HCT116 (cell line): ENCODE measurements at regions not wholly inside any gene's neighbourhood (a gene's known extent, or its start where the extent isn't known, plus 50 kb on each side); places are given as distances from the start of the nearest gene placed in this dataset.

ENCODE experiments used
- ATAC-seq: fragments of 200-7000 bp; cut with Tn5 transposase; 2 replicates; pipeline ENCODE4 v1.9.1; 2020; ENCODE audit warnings: mild to moderate bottlenecking, moderate library complexity
- BruUV-seq: library from RNA; stranded (reverse); fragments of 400-500 nt; replicated peaks from 2 replicates; lab custom pipeline; 2021; lab: Mats Ljungman, UMichigan
- CTCF ChIA-PET: fragments of 300-600 bp; sonication (Branson Sonifier 250); formaldehyde crosslinking; loops from one replicate; lab custom pipeline; 2021; ENCODE audit warnings: antibody characterized with exemption; lab: Charles Lee
- POLR2A ChIA-PET: fragments of 300-600, 350-600 bp; sonication (Branson Sonifier 250); formaldehyde crosslinking; loops from one replicate; lab custom pipeline; 2021; ENCODE audit warnings: antibody characterized with exemption; lab: Charles Lee
- RAD21 ChIA-PET, 2 experiments: fragments of 300-600 bp; sonication (Branson Sonifier 250); formaldehyde crosslinking; loops; one replicate each; lab custom pipeline; 2023; ENCODE audit warnings: low total read pairs in 2 of 2; ENCODE audit not compliant: uncharacterized antibody in 2 of 2, unreplicated experiment in 2 of 2, low non-redundant PET in 1 of 2; lab: Charles Lee
- DNase-seq: peaks from one replicate; pipeline ENCODE4 v3.0.0-alpha.2; 2010; ENCODE audit warnings: low read depth, low spot score
- H2AFZ ChIP-seq: fragments of 200-600 bp; shearing (Covaris generic), sonication (generic); 2 replicates; pipeline ENCODE4 v1.6.1; 2017; ENCODE audit warnings: low read depth, mixed run types, mixed read lengths, antibody characterized with exemption, low read length; ENCODE audit not compliant: poor library complexity, severe bottlenecking
- H3K27ac ChIP-seq: 2 replicates; pipeline ENCODE4 v1.5.1; 2012; ENCODE audit warnings: low read depth, low read length
- H3K27me3 ChIP-seq: fragments of 200-600 bp; sonication (generic); 2 replicates; pipeline ENCODE4 v1.6.1; 2016; ENCODE audit warnings: mixed run types, low read length, mixed read lengths; ENCODE audit not compliant: insufficient read depth
- H3K36me3 ChIP-seq, 2 experiments: fragments of 200-500 bp in 1 of 2; fragments of 200-600 bp in 1 of 2; sonication (Bioruptor generic) in 1 of 2; sonication (generic) in 1 of 2; 2 replicates each; pipeline versions ENCODE4 v1.5.1 to v1.6.1; 2014 to 2016; ENCODE audit warnings: low read length in 2 of 2, inconsistent platforms in 1 of 2, mixed read lengths in 1 of 2, mixed run types in 1 of 2; ENCODE audit not compliant: insufficient read depth in 2 of 2, control insufficient read depth in 1 of 2
- H3K4me1 ChIP-seq, 2 experiments: fragments of 200-600 bp in 1 of 2; sonication (generic) in 1 of 2; 2 replicates each; pipeline versions ENCODE4 v1.5.1 to v1.6.1; 2012 to 2017; ENCODE audit warnings: low read length in 2 of 2, inconsistent platforms in 1 of 2, mild to moderate bottlenecking in 1 of 2, mixed read lengths in 1 of 2, mixed run types in 1 of 2, moderate library complexity in 1 of 2; ENCODE audit not compliant: insufficient read depth in 2 of 2, control insufficient read depth in 1 of 2
- H3K4me2 ChIP-seq: fragments of 200-600 bp; sonication (generic); 2 replicates; pipeline ENCODE4 v1.6.1; 2017; ENCODE audit warnings: mixed run types, low read length, mixed read lengths
- H3K4me3 ChIP-seq, 2 experiments: fragments of 200-600 bp in 1 of 2; sonication (generic) in 1 of 2; replicated peaks in 1 of 2; 2 replicates each; pipeline ENCODE4 v1.5.1; 2011 to 2016; ENCODE audit warnings: low read length in 2 of 2, control low read depth in 1 of 2, low read depth in 1 of 2, mild to moderate bottlenecking in 1 of 2, mixed read lengths in 1 of 2, mixed run types in 1 of 2
- H3K79me2 ChIP-seq: fragments of 200-600 bp; sonication (generic); 2 replicates; pipeline ENCODE4 v1.6.1; 2017; ENCODE audit warnings: mild to moderate bottlenecking, mixed run types, low read length, moderate library complexity, mixed read lengths; ENCODE audit not compliant: insufficient read depth
- H3K9ac ChIP-seq: fragments of 200-600 bp; sonication (generic); 2 replicates; pipeline ENCODE4 v1.6.1; 2016; ENCODE audit warnings: low read length, mixed read lengths
- H3K9me2 ChIP-seq: fragments of 200-600 bp; sonication (generic), shearing (Covaris generic); 2 replicates; pipeline ENCODE4 v1.6.1; 2017; ENCODE audit warnings: mixed run types, mild to moderate bottlenecking, moderate library complexity; ENCODE audit not compliant: insufficient read depth
- H3K9me3 ChIP-seq, 2 experiments: fragments of 200-500 bp in 1 of 2; fragments of 200-600 bp in 1 of 2; sonication (Bioruptor generic) in 1 of 2; sonication (generic) in 1 of 2; 2 replicates each; pipeline ENCODE4 v1.6.1; 2014 to 2017; ENCODE audit warnings: low read length in 2 of 2, mixed read lengths in 2 of 2, inconsistent platforms in 1 of 2, low read depth in 1 of 2, mild to moderate bottlenecking in 1 of 2, mixed run types in 1 of 2, moderate library complexity in 1 of 2; ENCODE audit not compliant: control insufficient read depth in 1 of 2, insufficient read depth in 1 of 2
- H4K20me1 ChIP-seq: fragments of 200-600 bp; sonication (generic), shearing (Covaris generic); 2 replicates; pipeline ENCODE4 v1.6.1; 2017; ENCODE audit warnings: mixed run types, mild to moderate bottlenecking, moderate library complexity; ENCODE audit not compliant: insufficient read depth
- EZH2phosphoT487 ChIP-seq: fragments of 200-600 bp; IDR thresholded peaks from 2 replicates; pipeline ENCODE4 v1.6.1; 2018; ENCODE audit warnings: antibody characterized with exemption, borderline replicate concordance
- JUND ChIP-seq: IDR thresholded peaks from 2 replicates; pipeline ENCODE4 v1.6.1; 2012
- POLR2A ChIP-seq: IDR thresholded peaks from 2 replicates; pipeline ENCODE4 v1.7.0; 2011; ENCODE audit warnings: borderline replicate concordance; ENCODE audit not compliant: insufficient read depth, insufficient read length; ENCODE audit errors: extremely low read depth
- SP1 ChIP-seq: IDR thresholded peaks from 2 replicates; pipeline ENCODE4 v1.6.1; 2012; ENCODE audit warnings: low read depth
- YY1 ChIP-seq: IDR thresholded peaks from 2 replicates; pipeline ENCODE4 v1.6.1; 2011; ENCODE audit warnings: low read length, low read depth, moderate library complexity, mild to moderate bottlenecking; ENCODE audit not compliant: insufficient replicate concordance; ENCODE audit errors: extremely low read depth
- intact Hi-C: fragments of 100-400 bp; cut with micrococcal nuclease; formaldehyde crosslinking; loops from 2 replicates; pipeline ENCODE4 v1.10.0; 2022
- TF ChIP-seq, protein P1 (sequence below): IDR thresholded peaks from 2 replicates; pipeline ENCODE4 v1.6.1; 2011; ENCODE audit warnings: mild to moderate bottlenecking, low read length, moderate library complexity; ENCODE audit not compliant: insufficient replicate concordance; ENCODE audit errors: extremely low read depth
- TF ChIP-seq, protein P2 (sequence below): IDR thresholded peaks from 2 replicates; pipeline ENCODE4 v1.6.1; 2012

DNA sequence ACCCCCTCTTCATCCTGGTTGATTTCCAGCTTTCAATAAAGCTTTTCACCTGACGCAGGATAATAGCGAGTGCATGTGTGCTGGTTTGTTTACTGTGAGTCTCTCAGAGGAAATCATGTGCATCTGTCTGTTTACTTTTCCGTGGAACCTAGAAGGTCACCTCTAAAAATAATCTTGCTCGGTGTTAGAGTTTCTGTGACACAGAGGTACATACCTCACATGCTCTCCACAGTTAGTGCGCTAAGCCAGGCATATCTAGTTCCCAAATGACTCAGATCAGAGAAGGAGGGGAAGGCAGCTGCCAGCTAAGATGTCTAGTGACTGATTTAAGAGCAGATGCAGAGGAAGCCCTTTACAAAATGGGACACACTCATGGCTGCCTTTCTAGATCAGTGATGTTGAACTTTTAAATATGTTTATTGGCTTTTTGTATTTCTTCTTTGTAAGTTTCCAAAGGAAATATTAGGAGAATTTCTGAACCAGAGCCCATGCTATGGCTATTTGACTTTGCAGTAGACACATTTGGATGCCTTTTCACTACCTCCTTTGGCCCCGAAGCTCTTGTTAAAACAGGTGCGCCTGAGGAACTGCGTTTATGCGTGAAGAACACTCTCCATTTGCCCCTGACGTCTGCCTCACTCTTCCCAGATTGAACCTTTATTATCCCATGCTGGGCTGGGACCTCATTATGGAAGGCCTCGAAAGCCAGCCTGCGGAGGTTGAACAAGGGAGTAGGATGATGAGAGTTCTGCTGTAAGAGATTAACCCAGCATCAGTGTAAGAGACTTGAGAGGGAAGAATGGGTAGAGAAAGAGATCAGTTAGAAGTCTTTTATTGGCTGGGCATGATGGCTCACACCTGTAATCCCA lies 145.6 kb downstream of the FAM161A start:
- no peak overlapping the region for H3K4me2 ChIP-seq
- CTCF ChIA-PET: no interaction called here

More for the DNA sequence above, 145.6 kb downstream of the FAM161A start:
- Histone ChIP-seq H3K4me1 (no peaks in the 10 kb centered on the region), H4K20me1 (no peaks in the 10 kb centered on the region), H3K79me2 (no peaks in the 10 kb centered on the region), H3K9me2 (no peaks in the 10 kb centered on the region), H3K27ac (no peak overlapping the region), H3K9me3 (no peaks in the 10 kb centered on the region), H2AFZ (no peak overlapping the region), H3K9ac (no peak overlapping the region), H3K36me3 (no peaks in the 10 kb centered on the region), H3K4me3 (no peak overlapping the region), H3K27me3 (no peaks in the 10 kb centered on the region)
- ChIA-PET RAD21 (no interaction called here), POLR2A (no interaction called here)
- no peak for TF ChIP-seq YY1
- TF ChIP-seq, protein P1, sequence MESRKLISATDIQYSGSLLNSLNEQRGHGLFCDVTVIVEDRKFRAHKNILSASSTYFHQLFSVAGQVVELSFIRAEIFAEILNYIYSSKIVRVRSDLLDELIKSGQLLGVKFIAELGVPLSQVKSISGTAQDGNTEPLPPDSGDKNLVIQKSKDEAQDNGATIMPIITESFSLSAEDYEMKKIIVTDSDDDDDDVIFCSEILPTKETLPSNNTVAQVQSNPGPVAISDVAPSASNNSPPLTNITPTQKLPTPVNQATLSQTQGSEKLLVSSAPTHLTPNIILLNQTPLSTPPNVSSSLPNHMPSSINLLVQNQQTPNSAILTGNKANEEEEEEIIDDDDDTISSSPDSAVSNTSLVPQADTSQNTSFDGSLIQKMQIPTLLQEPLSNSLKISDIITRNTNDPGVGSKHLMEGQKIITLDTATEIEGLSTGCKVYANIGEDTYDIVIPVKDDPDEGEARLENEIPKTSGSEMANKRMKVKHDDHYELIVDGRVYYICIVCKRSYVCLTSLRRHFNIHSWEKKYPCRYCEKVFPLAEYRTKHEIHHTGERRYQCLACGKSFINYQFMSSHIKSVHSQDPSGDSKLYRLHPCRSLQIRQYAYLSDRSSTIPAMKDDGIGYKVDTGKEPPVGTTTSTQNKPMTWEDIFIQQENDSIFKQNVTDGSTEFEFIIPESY: no peak
- no peak for TF ChIP-seq SP1
- TF ChIP-seq POLR2A: no peak
- no peak for TF ChIP-seq JUND
- TF ChIP-seq, protein P2, sequence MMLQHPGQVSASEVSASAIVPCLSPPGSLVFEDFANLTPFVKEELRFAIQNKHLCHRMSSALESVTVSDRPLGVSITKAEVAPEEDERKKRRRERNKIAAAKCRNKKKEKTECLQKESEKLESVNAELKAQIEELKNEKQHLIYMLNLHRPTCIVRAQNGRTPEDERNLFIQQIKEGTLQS: no peak
- TF ChIP-seq EZH2phosphoT487: no peak
- BruUV-seq: no TSS peak
- DNase-seq (no peak), ATAC-seq (no peak)
- intact Hi-C loops: no loop called here
